WTC11 (cell line): ENCODE measurements at regions not wholly inside any gene's neighbourhood (a gene's known extent, or its start where the extent isn't known, plus 50 kb on each side); places are given as distances from the start of the nearest gene placed in this dataset.

Experiments
- ATAC-seq: fragments of 200-7000 bp; cut with Tn5 transposase; 2 replicates; pipeline ENCODE4 v1.10.0; 2021; ENCODE audit warnings: mild to moderate bottlenecking, moderate library complexity
- CTCF ChIA-PET: fragments of 300-600 bp; sonication (Branson Sonifier 250); formaldehyde crosslinking; loops from one replicate; lab custom pipeline; 2021; ENCODE audit warnings: antibody characterized with exemption; lab: Charles Lee
- POLR2A ChIA-PET: fragments of 350-600 bp; sonication (Branson Sonifier 250); formaldehyde crosslinking; loops from one replicate; lab custom pipeline; 2021; ENCODE audit warnings: antibody characterized with exemption; lab: Charles Lee
- DNase-seq: peaks from one replicate; pipeline ENCODE4 v3.0.0; 2021; ENCODE audit warnings: low spot score
- H3K27ac Mint-ChIP-seq: 2 replicates; pipeline ENCODE4 v1.8.0; 2021; ENCODE audit warnings: mixed read lengths
- H3K27me3 Mint-ChIP-seq: 2 replicates; pipeline ENCODE4 v1.8.0; 2021; ENCODE audit warnings: low read depth, mild to moderate bottlenecking, moderate library complexity, mixed read lengths
- H3K36me3 Mint-ChIP-seq: 2 replicates; pipeline ENCODE4 v1.8.0; 2021; ENCODE audit warnings: mixed read lengths
- H3K4me1 Mint-ChIP-seq: 2 replicates; pipeline ENCODE4 v1.8.0; 2022; ENCODE audit warnings: mixed read lengths
- H3K4me3 Mint-ChIP-seq: 2 replicates; pipeline ENCODE4 v1.8.0; 2021; ENCODE audit warnings: mild to moderate bottlenecking, moderate library complexity, mixed read lengths
- H3K9me3 Mint-ChIP-seq: 2 replicates; pipeline ENCODE4 v1.8.0; 2021; ENCODE audit warnings: mixed read lengths
- CDX4 ChIP-seq: fragments of 250-450 bp; sonication (Bioruptor Pico); IDR thresholded peaks from 2 replicates; pipeline ENCODE4 v1.9.0; 2021; ENCODE audit warnings: moderate library complexity, mild to moderate bottlenecking, inconsistent platforms, borderline replicate concordance
- CTCF ChIP-seq: fragments of 200-600 bp; IDR thresholded peaks from 2 replicates; pipeline ENCODE4 v1.8.0; 2022; ENCODE audit warnings: antibody characterized with exemption
- E2F5 ChIP-seq: sonication (generic); formaldehyde crosslinking; IDR thresholded peaks from 2 replicates; pipeline ENCODE4 v1.8.1; 2022; ENCODE audit warnings: mild to moderate bottlenecking, moderate library complexity, missing genetic modification reagents
- ESRRA ChIP-seq: sonication (generic); formaldehyde crosslinking; IDR thresholded peaks from 2 replicates; pipeline ENCODE4 v1.8.1; 2022; ENCODE audit warnings: mild to moderate bottlenecking, missing genetic modification reagents, borderline replicate concordance
- GRHL2 ChIP-seq: fragments of 250-450 bp; sonication (Bioruptor Pico); IDR thresholded peaks from 2 replicates; pipeline ENCODE4 v1.8.0; 2022; ENCODE audit warnings: mild to moderate bottlenecking, moderate library complexity; ENCODE audit not compliant: insufficient replicate concordance, severe bottlenecking
- MXD4 ChIP-seq: fragments of 250-450 bp; sonication (Bioruptor Pico); IDR thresholded peaks from 2 replicates; pipeline ENCODE4 v1.8.0; 2021; ENCODE audit warnings: mild to moderate bottlenecking, moderate library complexity, borderline replicate concordance
- MYBL2 ChIP-seq: sonication (generic); formaldehyde crosslinking; IDR thresholded peaks from 2 replicates; pipeline ENCODE4 v1.8.1; 2023; ENCODE audit warnings: mild to moderate bottlenecking, moderate library complexity, missing genetic modification reagents
- NFYB ChIP-seq: sonication (generic); formaldehyde crosslinking; conservative IDR thresholded peaks from 2 replicates; pipeline ENCODE4 v1.8.0; 2022; ENCODE audit warnings: low read depth, missing genetic modification reagents
- NR1H2 ChIP-seq: sonication (generic); formaldehyde crosslinking; IDR thresholded peaks from 2 replicates; pipeline ENCODE4 v1.9.0; 2021; ENCODE audit warnings: mild to moderate bottlenecking, moderate library complexity, missing genetic modification reagents
- NR3C1 ChIP-seq: sonication (generic); formaldehyde crosslinking; conservative IDR thresholded peaks from 2 replicates; pipeline ENCODE4 v1.8.1; 2023; ENCODE audit warnings: low read depth, mild to moderate bottlenecking, missing genetic modification reagents
- RORB ChIP-seq: fragments of 250-450 bp; sonication (Bioruptor Pico); IDR thresholded peaks from 2 replicates; pipeline ENCODE4 v1.9.0; 2021; ENCODE audit warnings: mild to moderate bottlenecking
- SMAD4 ChIP-seq: sonication (generic); formaldehyde crosslinking; IDR thresholded peaks from 2 replicates; pipeline ENCODE4 v1.8.0; 2022; ENCODE audit warnings: mild to moderate bottlenecking, missing genetic modification reagents
- TCF7 ChIP-seq: sonication (generic); formaldehyde crosslinking; IDR thresholded peaks from 2 replicates; pipeline ENCODE4 v1.8.0; 2022; ENCODE audit warnings: mild to moderate bottlenecking, low read depth, missing genetic modification reagents, moderate library complexity
- TEAD4 ChIP-seq: sonication (generic); formaldehyde crosslinking; IDR thresholded peaks from 2 replicates; pipeline ENCODE4 v1.8.0; 2022; ENCODE audit warnings: mild to moderate bottlenecking, missing genetic modification reagents
- TP53 ChIP-seq: sonication (generic); formaldehyde crosslinking; IDR thresholded peaks from 2 replicates; pipeline ENCODE4 v1.8.1; 2023; ENCODE audit warnings: mild to moderate bottlenecking, missing genetic modification reagents
- USF1 ChIP-seq: sonication (generic); formaldehyde crosslinking; IDR thresholded peaks from 2 replicates; pipeline ENCODE4 v1.8.0; 2022; ENCODE audit warnings: mild to moderate bottlenecking, missing genetic modification reagents
- ZMAT4 ChIP-seq: fragments of 250-450 bp; sonication (Bioruptor Pico); IDR thresholded peaks from 2 replicates; pipeline ENCODE4 v1.9.0; 2021; ENCODE audit warnings: mild to moderate bottlenecking
- ZNF263 ChIP-seq: sonication (generic); formaldehyde crosslinking; IDR thresholded peaks from 2 replicates; pipeline ENCODE4 v1.8.1; 2022; ENCODE audit warnings: low read depth, mild to moderate bottlenecking, moderate library complexity, missing genetic modification reagents
- ZNF396 ChIP-seq: fragments of 250-450 bp; sonication (Bioruptor Pico); IDR thresholded peaks from 2 replicates; pipeline ENCODE4 v1.8.0; 2021; ENCODE audit warnings: mild to moderate bottlenecking, moderate library complexity, borderline replicate concordance
- ZNF425 ChIP-seq: fragments of 250-450 bp; sonication (Bioruptor Pico); conservative IDR thresholded peaks from 2 replicates; pipeline ENCODE4 v1.9.0; 2021; ENCODE audit warnings: mild to moderate bottlenecking

GRCh38 chr3:104561324-104561723 lies 805.4 kb upstream of the ALCAM start:
- Mint-ChIP-seq H3K4me1 (peaks cover 11% of the 10 kb centered on the region), H3K36me3 (peaks cover 5% of the 10 kb centered on the region), H3K27ac (no peak overlapping the region), H3K4me3 (no peak overlapping the region), H3K9me3 (peaks cover 29% of the 10 kb centered on the region), H3K27me3 (no peaks in the 10 kb centered on the region)
- no peak for ATAC-seq
- ChIA-PET CTCF (no interaction called here), POLR2A (no interaction called here)
- TF ChIP-seq SMAD4 (CRISPR knock-in tag) (no peak), MYBL2 (CRISPR knock-in tag) (no peak), GRHL2 (CRISPR knock-in tag) (no peak), TP53 (CRISPR knock-in tag) (no peak), RORB (CRISPR knock-in tag) (no peak), ZNF263 (CRISPR knock-in tag) (no peak), TEAD4 (CRISPR knock-in tag) (no peak), ZNF396 (CRISPR knock-in tag) (no peak), NR3C1 (CRISPR knock-in tag) (no peak), TCF7 (CRISPR knock-in tag) (no peak), MXD4 (CRISPR knock-in tag) (no peak), USF1 (no peak), ZMAT4 (CRISPR knock-in tag) (no peak), CDX4 (CRISPR knock-in tag) (no peak), NFYB (CRISPR knock-in tag) (no peak), CTCF (no peak), ESRRA (no peak), ZNF425 (CRISPR knock-in tag) (no peak), E2F5 (CRISPR knock-in tag) (no peak)
- DNase-seq = no peak

GRCh38 chr3:104564045-104564643 lies 802.6 kb upstream of the ALCAM start:
- H3K9me3 Mint-ChIP-seq = peaks cover 25% of the 10 kb centered on the region
- peaks cover 2% of the 10 kb centered on the region for H3K36me3 Mint-ChIP-seq
- no peaks in the 10 kb centered on the region for H3K27me3 Mint-ChIP-seq
- ChIA-PET POLR2A (no interaction called here), CTCF (no interaction called here)
- no peak overlapping the region for H3K4me3 Mint-ChIP-seq
- H3K27ac Mint-ChIP-seq = no peak overlapping the region
- H3K4me1 Mint-ChIP-seq = peaks cover 3% of the 10 kb centered on the region; the same call in 1 of the 2 replicates
- TF ChIP-seq CTCF (peak; percentile 64), NR1H2 (no peak)
- ATAC-seq (no peak), DNase-seq (peak; percentile 73)
